ENCODE measurements at regions not wholly inside any gene's neighbourhood (a gene's known extent, or its start where the extent isn't known, plus 50 kb on each side); places are given as distances from the start of the nearest gene placed in this dataset.

DNA sequence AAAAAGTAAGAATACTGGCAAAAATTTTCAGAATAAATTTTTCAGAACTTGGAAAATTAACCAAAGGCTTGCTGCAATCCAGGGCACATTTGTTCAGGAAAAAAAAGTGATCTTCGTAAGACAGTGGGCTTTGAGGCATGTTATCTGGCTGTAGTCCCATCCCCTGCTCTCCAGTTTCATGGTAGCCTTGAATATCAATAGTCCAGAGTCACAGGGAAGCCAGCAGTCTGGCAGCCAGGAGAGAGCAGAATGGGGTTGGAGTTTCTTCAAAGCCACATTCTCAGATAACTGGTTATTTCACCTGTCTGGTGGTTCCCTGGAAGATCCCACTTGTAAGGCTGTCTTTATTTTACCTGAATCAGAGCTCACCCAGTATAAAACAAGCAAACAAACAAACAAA is 669.3 kb downstream of the MATN1 start:
- no peak for DNase-seq (ENCODE audit: insufficient read length, low spot score)
- no peak for FAIRE-seq
- TF ChIP-seq POLR2A (IDR thresholded peaks at IDR 0.05; ENCODE audit: low read depth, low read length), result no peak

DNA sequence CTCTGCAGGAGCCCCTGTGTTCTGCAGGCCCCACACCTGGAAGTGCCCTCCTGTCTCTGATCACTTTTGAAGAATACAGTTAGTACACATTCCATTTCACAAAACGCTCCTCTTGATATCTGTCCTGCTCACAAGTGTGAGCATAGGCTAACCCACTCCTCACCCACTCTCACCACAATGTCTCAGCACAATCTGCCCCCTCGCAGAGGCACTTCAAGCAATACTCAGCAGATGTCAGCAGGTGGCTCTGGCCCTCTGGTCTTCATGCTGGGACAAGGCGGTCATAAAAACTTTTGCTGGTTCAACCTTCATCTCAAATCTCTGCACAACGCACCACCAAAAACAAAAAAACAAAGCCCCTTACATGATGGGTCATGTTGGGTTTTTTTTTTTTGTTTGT is 671.2 kb downstream of the MATN1 start:
- no peak for DNase-seq (ENCODE audit: insufficient read length, low spot score)
- no peak for FAIRE-seq
- TF ChIP-seq POLR2A (IDR thresholded peaks at IDR 0.05; ENCODE audit: low read depth, low read length), result no peak

- TF ChIP-seq POLR2A (IDR thresholded peaks at IDR 0.05; ENCODE audit: low read depth, low read length), result no peak
- no peak for FAIRE-seq
- DNase-seq (ENCODE audit: insufficient read length, low spot score), result no peak
These were observed 671.6 kb downstream of the MATN1 start for GRCh38 chr1:30051777-30052176.

GRCh38 chr1:30049748-30050296 is 673.6 kb downstream of the MATN1 start:
- FAIRE-seq, result no peak
- no peak for TF ChIP-seq POLR2A (IDR thresholded peaks at IDR 0.05; ENCODE audit: low read depth, low read length)
- no peak for DNase-seq (ENCODE audit: insufficient read length, low spot score)

GRCh38 chr1:30048905-30049304 is 674.5 kb downstream of the MATN1 start:
- TF ChIP-seq POLR2A (IDR thresholded peaks at IDR 0.05; ENCODE audit: low read depth, low read length), result no peak
- no peak for DNase-seq (ENCODE audit: insufficient read length, low spot score)
- FAIRE-seq, result no peak

GRCh38 chr1:30047576-30047975 is 675.8 kb downstream of the MATN1 start:
- DNase-seq (ENCODE audit: insufficient read length, low spot score) (no peak), FAIRE-seq (no peak)
- TF ChIP-seq POLR2A (IDR thresholded peaks at IDR 0.05; ENCODE audit: low read depth, low read length), result no peak

- DNase-seq (ENCODE audit: insufficient read length, low spot score), result no peak
- no peak for FAIRE-seq
- no peak for TF ChIP-seq POLR2A (IDR thresholded peaks at IDR 0.05; ENCODE audit: low read depth, low read length)
These were observed 676.6 kb downstream of the MATN1 start for GRCh38 chr1:30046751-30047150.

DNA sequence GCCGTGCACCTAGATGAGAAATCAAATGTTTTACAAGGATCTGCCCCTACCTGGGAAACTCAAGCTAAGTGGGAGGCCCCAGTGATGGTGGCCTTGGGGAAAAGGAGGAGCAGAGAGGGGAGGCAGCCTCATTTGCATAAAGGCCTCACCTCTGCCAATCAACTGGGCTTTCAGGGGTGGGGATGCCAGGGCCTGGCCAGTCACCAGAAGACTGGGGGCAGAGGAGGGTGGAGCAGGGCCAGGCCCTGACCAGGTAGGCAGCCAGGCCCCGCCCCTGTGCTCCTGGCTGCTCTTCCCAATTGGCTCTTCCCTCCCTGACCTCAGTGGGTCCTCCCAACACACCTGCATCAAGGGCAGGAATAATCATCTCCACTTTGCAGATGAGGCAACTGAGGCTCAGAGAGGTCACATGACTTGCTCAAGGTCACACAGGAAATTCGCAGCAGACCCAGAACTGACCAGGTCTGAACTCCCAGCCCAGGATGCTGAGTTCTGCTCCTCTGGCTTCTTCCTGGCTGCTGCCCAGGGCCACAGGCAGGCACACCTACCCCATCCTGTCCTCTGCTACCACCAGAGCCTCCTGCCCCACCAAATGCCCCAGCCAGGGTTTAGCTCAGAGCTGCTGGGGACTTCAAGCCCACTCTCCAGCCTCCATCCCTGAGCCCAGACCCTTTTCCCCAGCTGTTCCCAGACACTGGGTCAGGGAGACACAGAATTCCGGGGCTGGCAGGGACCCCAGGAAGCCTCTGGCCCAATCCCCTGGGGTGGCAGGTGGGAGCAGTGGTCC is 677.9 kb downstream of the MATN1 start:
- no peak for TF ChIP-seq POLR2A (IDR thresholded peaks at IDR 0.05; ENCODE audit: low read depth, low read length)
- no peak for DNase-seq (ENCODE audit: insufficient read length, low spot score)
- no peak for FAIRE-seq

DNA sequence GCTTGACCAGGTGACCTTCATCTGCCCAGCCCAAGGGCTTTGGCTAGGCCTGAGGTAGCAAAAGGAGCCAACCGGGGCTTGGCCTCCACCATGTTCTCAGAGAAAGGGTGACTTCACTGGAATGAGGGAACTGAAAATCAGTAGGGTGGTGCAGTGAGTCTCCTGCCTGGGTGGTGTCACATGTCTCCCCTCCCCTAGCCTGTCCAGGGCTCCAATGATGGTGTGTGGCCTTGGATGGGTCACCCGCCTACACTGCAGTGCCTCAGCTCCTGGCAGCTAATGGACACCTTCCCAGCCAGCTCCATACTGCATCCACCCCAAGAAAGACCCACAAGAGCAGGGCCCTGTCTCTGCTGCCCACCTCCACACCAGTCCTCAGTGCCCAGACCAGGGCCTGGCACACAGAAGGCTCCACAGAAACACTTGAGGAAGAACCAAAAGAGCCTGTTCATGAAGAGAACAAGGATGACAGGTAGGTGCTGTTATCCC is 678.7 kb downstream of the MATN1 start:
- DNase-seq (ENCODE audit: insufficient read length, low spot score), result no peak
- no peak for FAIRE-seq
- TF ChIP-seq POLR2A (IDR thresholded peaks at IDR 0.05; ENCODE audit: low read depth, low read length), result no peak

- DNase-seq (ENCODE audit: insufficient read length, low spot score) (no peak), FAIRE-seq (no peak)
- TF ChIP-seq POLR2A (IDR thresholded peaks at IDR 0.05; ENCODE audit: low read depth, low read length), result no peak
These were observed 679.5 kb downstream of the MATN1 start for GRCh38 chr1:30043731-30044408.

- DNase-seq (ENCODE audit: insufficient read length, low spot score) (no peak), FAIRE-seq (no peak)
- no peak for TF ChIP-seq POLR2A (IDR thresholded peaks at IDR 0.05; ENCODE audit: low read depth, low read length)
These were observed 680.1 kb downstream of the MATN1 start for GRCh38 chr1:30043256-30043655.

DNA sequence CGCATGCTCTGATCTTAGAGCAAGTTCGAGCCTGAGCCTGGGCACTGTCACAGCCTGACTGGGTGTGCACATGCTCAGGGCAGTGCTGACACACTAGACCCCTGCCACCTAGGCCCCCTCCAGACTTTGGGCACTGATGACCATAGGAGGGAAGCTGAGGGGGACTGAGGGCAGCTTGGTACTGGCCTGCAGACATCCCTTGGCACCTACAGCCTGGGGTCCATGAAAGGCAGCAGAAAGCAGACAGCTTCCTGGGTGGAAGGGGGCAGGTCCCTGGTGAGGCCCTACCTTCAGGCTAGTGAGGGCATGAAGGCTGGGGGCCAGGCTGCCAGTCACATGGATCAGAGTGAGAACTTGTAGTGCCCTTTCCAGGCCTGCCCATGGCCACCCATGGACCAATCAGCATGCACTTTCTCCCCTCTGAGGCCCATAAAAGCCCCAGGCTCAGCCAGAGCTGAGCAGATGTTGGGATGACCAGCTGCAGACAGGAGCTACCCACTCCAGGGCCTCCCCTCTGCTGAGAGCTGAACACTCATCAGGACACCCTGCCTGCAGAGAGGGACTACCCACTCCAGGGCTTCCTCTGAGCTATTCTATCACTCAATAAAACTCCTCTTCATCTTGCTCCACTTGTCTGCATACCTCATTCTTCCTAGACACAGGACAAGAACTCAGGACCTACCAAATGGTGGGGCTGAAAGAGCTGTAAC is 680.8 kb downstream of the MATN1 start:
- TF ChIP-seq POLR2A (IDR thresholded peaks at IDR 0.05; ENCODE audit: low read depth, low read length), result no peak
- FAIRE-seq (no peak), DNase-seq (ENCODE audit: insufficient read length, low spot score) (no peak)

GRCh38 chr1:30041741-30042437 is 681.5 kb downstream of the MATN1 start:
- TF ChIP-seq POLR2A (IDR thresholded peaks at IDR 0.05; ENCODE audit: low read depth, low read length), result no peak
- no peak for FAIRE-seq
- no peak for DNase-seq (ENCODE audit: insufficient read length, low spot score)

All from H54 (cell line).